GM18499 (cell line): ENCODE measurements at regions not wholly inside any gene's neighbourhood (a gene's known extent, or its start where the extent isn't known, plus 50 kb on each side); places are given as distances from the start of the nearest gene placed in this dataset.

Experiments used
- ATAC-seq: cut with Tn5 transposase; IDR thresholded peaks from one replicate; pipeline ENCODE4 v1.9.1; 2021; ENCODE audit warnings: moderate number of reproducible peaks; ENCODE audit not compliant: insufficient read depth, unreplicated experiment

GRCh38 chr6:19613678-19614077 lies 223.5 kb upstream of the ID4 start:
- ATAC-seq: no peak

- no peak for ATAC-seq
These were observed 221.1 kb upstream of the ID4 start for GRCh38 chr6:19616022-19616421.

- ATAC-seq: no peak
These were observed 204.9 kb upstream of the ID4 start for GRCh38 chr6:19632230-19632629.

GRCh38 chr6:19632786-19633185 lies 204.4 kb upstream of the ID4 start:
- no peak for ATAC-seq

GRCh38 chr6:19635728-19636127 lies 201.4 kb upstream of the ID4 start:
- no peak for ATAC-seq

GRCh38 chr6:19637010-19637409 lies 200.2 kb upstream of the ID4 start:
- no peak for ATAC-seq

- no peak for ATAC-seq
These were observed 198.2 kb upstream of the ID4 start for GRCh38 chr6:19638931-19639330.

- no peak for ATAC-seq
These were observed 193.9 kb upstream of the ID4 start for GRCh38 chr6:19643287-19643686.

- ATAC-seq: no peak
These were observed 193.5 kb upstream of the ID4 start for GRCh38 chr6:19643713-19644112.

GRCh38 chr6:19655744-19656143 lies 181.4 kb upstream of the ID4 start:
- ATAC-seq: no peak

GRCh38 chr6:19660123-19660910 lies 176.9 kb upstream of the ID4 start:
- ATAC-seq: no peak

GRCh38 chr6:19662911-19663310 lies 174.3 kb upstream of the ID4 start:
- no peak for ATAC-seq

GRCh38 chr6:19663479-19663878 lies 173.7 kb upstream of the ID4 start:
- ATAC-seq: no peak

GRCh38 chr6:19664050-19664449 lies 173.1 kb upstream of the ID4 start:
- ATAC-seq: no peak

GRCh38 chr6:19664878-19665612 lies 172.1 kb upstream of the ID4 start:
- no peak for ATAC-seq

GRCh38 chr6:19665613-19665909 lies 171.6 kb upstream of the ID4 start:
- ATAC-seq: no peak

GRCh38 chr6:19668710-19669109 lies 168.5 kb upstream of the ID4 start:
- ATAC-seq: no peak

- no peak for ATAC-seq
These were observed 168.0 kb upstream of the ID4 start for GRCh38 chr6:19669206-19669605.

- no peak for ATAC-seq
These were observed 154.3 kb upstream of the ID4 start for GRCh38 chr6:19682859-19683258.

GRCh38 chr6:19690325-19691075 lies 146.7 kb upstream of the ID4 start:
- ATAC-seq: no peak

GRCh38 chr6:19691465-19692167 lies 145.6 kb upstream of the ID4 start:
- no peak for ATAC-seq
